ENCODE measurements at regions not wholly inside any gene's neighbourhood (a gene's known extent, or its start where the extent isn't known, plus 50 kb on each side); places are given as distances from the start of the nearest gene placed in this dataset.

- TF ChIP-seq CTCF (IDR thresholded peaks at IDR 0.05) (no peak), RXRA (IDR thresholded peaks at IDR 0.05; ENCODE audit: borderline replicate concordance, low read depth) (no peak)
Measured at GRCh38 chr4:66014146-66014765, 344.0 kb upstream of the EPHA5 start.

All from SK-N-SH (cell line).